Activated T-cell treated with anti-CD3 and anti-CD28 coated beads, Interleukin-2, amount 50 U/mL, for 48 hours (primary cell): ENCODE measurements at regions not wholly inside any gene's neighbourhood (a gene's known extent, or its start where the extent isn't known, plus 50 kb on each side); places are given as distances from the start of the nearest gene placed in this dataset.
"Not testable (repeated sequence)": the region's sequence is repeated elsewhere in the genome, so short reads cannot be mapped to it uniquely, and the experiment has no call there.

Source experiments
- DNase-seq, 2 experiments: peaks; one replicate each; pipeline ENCODE4 v3.0.0-alpha.2; 2020

- DNase-seq: no peak
Measured at GRCh38 chr5:82748688-82749460, 328.3 kb downstream of the TMEM167A start.

GRCh38 chr5:82747986-82748385 is 329.2 kb downstream of the TMEM167A start:
- DNase-seq: no peak

- no peak for DNase-seq
Measured at GRCh38 chr5:82745016-82745415, 332.2 kb downstream of the TMEM167A start.

GRCh38 chr5:82738681-82739269 is 338.4 kb downstream of the TMEM167A start:
- no peak for DNase-seq

- DNase-seq: no peak
Measured at GRCh38 chr5:82735160-82735789, 341.9 kb downstream of the TMEM167A start.

GRCh38 chr5:82734347-82734746 is 342.8 kb downstream of the TMEM167A start:
- DNase-seq: no peak

GRCh38 chr5:82730913-82731312 is 346.3 kb downstream of the TMEM167A start:
- DNase-seq: no peak

GRCh38 chr5:82728926-82729702 is 348.1 kb downstream of the TMEM167A start:
- no peak for DNase-seq

GRCh38 chr5:82723168-82723567 is 354.0 kb downstream of the TMEM167A start:
- no peak for DNase-seq

- DNase-seq: no peak
Measured at GRCh38 chr5:82721087-82721410, 356.1 kb downstream of the TMEM167A start.

GRCh38 chr5:82720213-82721086 is 356.7 kb downstream of the TMEM167A start:
- no peak for DNase-seq

- DNase-seq: no peak
Measured at GRCh38 chr5:82719368-82719767, 357.8 kb downstream of the TMEM167A start.

GRCh38 chr5:82717738-82718137 is 359.5 kb downstream of the TMEM167A start:
- DNase-seq: no peak

- DNase-seq: not testable (repeated sequence)
Measured at GRCh38 chr5:82714732-82715131, 362.5 kb downstream of the TMEM167A start.

GRCh38 chr5:82713811-82714210 is 363.4 kb downstream of the TMEM167A start:
- DNase-seq: no peak

GRCh38 chr5:82707741-82708140 is 369.5 kb downstream of the TMEM167A start:
- DNase-seq: no peak

- no peak for DNase-seq
Measured at GRCh38 chr5:82704381-82704780, 372.8 kb downstream of the TMEM167A start.

GRCh38 chr5:82702046-82702445 is 375.1 kb downstream of the TMEM167A start:
- DNase-seq: no peak

- DNase-seq: no peak
Measured at GRCh38 chr5:82699737-82700136, 377.5 kb downstream of the TMEM167A start.

GRCh38 chr5:82698026-82698425 is 379.2 kb downstream of the TMEM167A start:
- no peak for DNase-seq

GRCh38 chr5:82694711-82695285 is 382.4 kb downstream of the TMEM167A start:
- no peak for DNase-seq

- DNase-seq: no peak
Measured at GRCh38 chr5:82692826-82693225, 384.4 kb downstream of the TMEM167A start.
